HepG2 (cell line): ENCODE measurements at regions not wholly inside any gene's neighbourhood (a gene's known extent, or its start where the extent isn't known, plus 50 kb on each side); places are given as distances from the start of the nearest gene placed in this dataset.

Experiments used
- HHEX ChIP-seq: IDR thresholded peaks from 2 replicates; pipeline ENCODE4 v1.6.1; 2016; ENCODE audit warnings: control low read depth
- HNF4G ChIP-seq, 2 experiments: sonication (generic) in 1 of 2; formaldehyde crosslinking in 1 of 2; IDR thresholded peaks; 2 replicates each; pipeline versions ENCODE4 v1.4.0 to v1.6.1; 2011 to 2020; ENCODE audit warnings: borderline replicate concordance in 2 of 2, low read depth in 2 of 2, mild to moderate bottlenecking in 2 of 2, low read length in 1 of 2, missing genetic modification reagents in 1 of 2, moderate library complexity in 1 of 2
- MAZ ChIP-seq, 2 experiments: sonication (generic) in 1 of 2; formaldehyde crosslinking in 1 of 2; IDR thresholded peaks; 2 replicates each; pipeline versions ENCODE4 v1.5.0 to v1.6.1; 2012 to 2020; ENCODE audit warnings: low read depth in 2 of 2, mild to moderate bottlenecking in 2 of 2, borderline replicate concordance in 1 of 2, improper control_type of control experiment in 1 of 2, low read length in 1 of 2, missing genetic modification reagents in 1 of 2, moderate library complexity in 1 of 2
- MBD4 ChIP-seq: IDR thresholded peaks from 2 replicates; pipeline ENCODE4 v1.6.1; 2012; ENCODE audit warnings: low read length, inconsistent platforms, borderline replicate concordance
- MIXL1 ChIP-seq: IDR thresholded peaks from 2 replicates; pipeline ENCODE4 v1.6.1; 2016
- NCOA2 ChIP-seq: sonication (generic); formaldehyde crosslinking; IDR thresholded peaks from 2 replicates; pipeline ENCODE4 v1.8.0; 2022; ENCODE audit warnings: inconsistent platforms
- POLR2AphosphoS5 ChIP-seq: IDR thresholded peaks from 2 replicates; pipeline ENCODE4 v1.6.1; 2012; ENCODE audit warnings: low read depth, low read length
- RAD21 ChIP-seq: fragments of 450-650 bp; formaldehyde crosslinking; IDR thresholded peaks from 2 replicates; pipeline ENCODE4 v1.5.0; 2020; ENCODE audit warnings: mild to moderate bottlenecking
- SMC3 ChIP-seq: IDR thresholded peaks from 2 replicates; pipeline ENCODE4 v1.6.1; 2011; ENCODE audit warnings: low read length, improper control_type of control experiment
- STAG1 ChIP-seq: sonication (generic); formaldehyde crosslinking; IDR thresholded peaks from 2 replicates; pipeline ENCODE4 v1.4.0; 2020; ENCODE audit warnings: missing genetic modification reagents
- THYN1 ChIP-seq: sonication (generic); formaldehyde crosslinking; IDR thresholded peaks from 2 replicates; pipeline ENCODE4 v1.8.1; 2023; ENCODE audit warnings: low read depth, mild to moderate bottlenecking, moderate library complexity, missing genetic modification reagents, borderline replicate concordance
- ZNF256 ChIP-seq: sonication (generic); formaldehyde crosslinking; conservative IDR thresholded peaks from 2 replicates; pipeline ENCODE4 v1.4.0; 2020; ENCODE audit warnings: missing genetic modification reagents
- ZNF3 ChIP-seq: IDR thresholded peaks from 2 replicates; pipeline ENCODE4 v1.7.0; 2017; ENCODE audit warnings: inconsistent platforms
- ZNF451 ChIP-seq: sonication (generic); formaldehyde crosslinking; IDR thresholded peaks from 2 replicates; pipeline ENCODE4 v1.5.0; 2020; ENCODE audit warnings: mild to moderate bottlenecking, missing genetic modification reagents
- ZNF530 ChIP-seq: sonication (generic); formaldehyde crosslinking; IDR thresholded peaks from 2 replicates; pipeline ENCODE4 v1.5.0; 2020; ENCODE audit warnings: low read depth, mild to moderate bottlenecking, missing genetic modification reagents
- ZNF615 ChIP-seq: sonication (generic); formaldehyde crosslinking; IDR thresholded peaks from 2 replicates; pipeline ENCODE4 v1.5.0; 2020; ENCODE audit warnings: mild to moderate bottlenecking, missing genetic modification reagents, borderline replicate concordance
- ZNF616 ChIP-seq: sonication (generic); formaldehyde crosslinking; IDR thresholded peaks from 2 replicates; pipeline ENCODE4 v1.5.0; 2020; ENCODE audit warnings: low read depth, mild to moderate bottlenecking, missing genetic modification reagents
- ZNF629 ChIP-seq: sonication (generic); formaldehyde crosslinking; conservative IDR thresholded peaks from 2 replicates; pipeline ENCODE4 v1.5.0; 2020; ENCODE audit warnings: missing genetic modification reagents
- ZNF674 ChIP-seq: sonication (generic); formaldehyde crosslinking; IDR thresholded peaks from 2 replicates; pipeline ENCODE4 v1.5.0; 2020; ENCODE audit warnings: low read depth, mild to moderate bottlenecking, missing genetic modification reagents
- ZNF75D ChIP-seq: sonication (generic); formaldehyde crosslinking; IDR thresholded peaks from 2 replicates; pipeline ENCODE4 v1.8.1; 2023; ENCODE audit warnings: missing genetic modification reagents, mild to moderate bottlenecking, borderline replicate concordance
- ZNF776 ChIP-seq: sonication (generic); formaldehyde crosslinking; IDR thresholded peaks from 2 replicates; pipeline ENCODE4 v1.4.0; 2020; ENCODE audit warnings: mild to moderate bottlenecking, missing genetic modification reagents
- TF ChIP-seq, protein P1 (sequence below): IDR thresholded peaks from 2 replicates; pipeline ENCODE4 v1.6.1; 2012; ENCODE audit warnings: low read depth, low read length, improper control_type of control experiment
- TF ChIP-seq, protein P2 (sequence below): sonication (generic); formaldehyde crosslinking; IDR thresholded peaks from 2 replicates; pipeline ENCODE4 v1.4.0; 2020; ENCODE audit warnings: missing genetic modification reagents
- TF ChIP-seq, protein P3 (sequence below): sonication (generic); formaldehyde crosslinking; IDR thresholded peaks from 2 replicates; pipeline ENCODE4 v1.5.0; 2020; ENCODE audit warnings: mild to moderate bottlenecking, missing genetic modification reagents, moderate library complexity
- TF ChIP-seq, protein P4 (sequence below): sonication (generic); formaldehyde crosslinking; IDR thresholded peaks from 2 replicates; pipeline ENCODE4 v1.4.0; 2020; ENCODE audit warnings: low read depth, mild to moderate bottlenecking, missing genetic modification reagents

DNA sequence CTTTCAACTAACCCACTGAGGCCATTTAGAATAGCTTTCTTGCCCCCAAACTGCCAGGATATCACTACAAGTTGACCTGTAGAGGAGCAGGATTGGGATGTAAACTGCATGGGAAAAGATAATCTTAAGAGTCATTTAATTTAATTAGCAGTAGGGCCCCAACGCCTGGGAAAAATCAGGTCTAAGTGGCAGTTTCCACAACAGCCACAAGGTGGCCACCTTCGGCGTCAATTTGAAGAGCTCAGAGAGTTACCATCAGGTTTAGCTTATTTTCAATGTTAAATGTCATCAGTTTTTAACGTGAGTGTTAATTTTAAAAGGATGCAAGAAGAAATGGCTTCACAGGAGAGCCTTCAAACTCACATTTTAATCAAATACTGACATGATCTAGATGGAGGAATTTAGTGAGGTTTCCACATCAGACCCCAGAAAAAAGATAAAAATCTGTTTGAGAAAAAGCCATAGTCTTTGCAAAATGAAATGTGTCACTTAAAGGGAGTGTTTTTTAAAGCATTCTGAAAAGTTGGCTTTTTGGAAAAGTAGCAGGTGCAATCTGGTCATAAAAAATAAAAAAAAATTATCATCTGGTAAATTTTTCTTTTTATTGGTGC lies 77.3 kb upstream of the UPP2 start (continued):
- TF ChIP-seq SMC3 = peak; percentile 92
- TF ChIP-seq HNF4G (IDR thresholded peaks at IDR 0.05; ENCODE audit: borderline replicate concordance, low read depth, low read length) = no peak
- TF ChIP-seq HNF4G (CRISPR knock-in tag; IDR thresholded peaks at IDR 0.05; ENCODE audit: borderline replicate concordance, low read depth) = no peak
- no peak for TF ChIP-seq ZNF256 (CRISPR knock-in tag)
- TF ChIP-seq POLR2AphosphoS5 = no peak
- no peak for TF ChIP-seq ZNF629 (CRISPR knock-in tag)
- TF ChIP-seq, protein P1, sequence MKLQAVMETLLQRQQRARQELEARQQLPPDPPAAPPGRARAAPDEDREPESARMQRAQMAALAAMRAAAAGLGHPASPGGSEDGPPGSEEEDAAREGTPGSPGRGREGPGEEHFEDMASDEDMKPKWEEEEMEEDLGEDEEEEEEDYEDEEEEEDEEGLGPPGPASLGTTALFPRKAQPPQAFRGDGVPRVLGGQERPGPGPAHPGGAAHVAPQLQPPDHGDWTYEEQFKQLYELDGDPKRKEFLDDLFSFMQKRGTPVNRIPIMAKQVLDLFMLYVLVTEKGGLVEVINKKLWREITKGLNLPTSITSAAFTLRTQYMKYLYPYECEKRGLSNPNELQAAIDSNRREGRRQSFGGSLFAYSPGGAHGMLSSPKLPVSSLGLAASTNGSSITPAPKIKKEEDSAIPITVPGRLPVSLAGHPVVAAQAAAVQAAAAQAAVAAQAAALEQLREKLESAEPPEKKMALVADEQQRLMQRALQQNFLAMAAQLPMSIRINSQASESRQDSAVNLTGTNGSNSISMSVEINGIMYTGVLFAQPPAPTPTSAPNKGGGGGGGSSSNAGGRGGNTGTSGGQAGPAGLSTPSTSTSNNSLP = no peak
- TF ChIP-seq, protein P2, sequence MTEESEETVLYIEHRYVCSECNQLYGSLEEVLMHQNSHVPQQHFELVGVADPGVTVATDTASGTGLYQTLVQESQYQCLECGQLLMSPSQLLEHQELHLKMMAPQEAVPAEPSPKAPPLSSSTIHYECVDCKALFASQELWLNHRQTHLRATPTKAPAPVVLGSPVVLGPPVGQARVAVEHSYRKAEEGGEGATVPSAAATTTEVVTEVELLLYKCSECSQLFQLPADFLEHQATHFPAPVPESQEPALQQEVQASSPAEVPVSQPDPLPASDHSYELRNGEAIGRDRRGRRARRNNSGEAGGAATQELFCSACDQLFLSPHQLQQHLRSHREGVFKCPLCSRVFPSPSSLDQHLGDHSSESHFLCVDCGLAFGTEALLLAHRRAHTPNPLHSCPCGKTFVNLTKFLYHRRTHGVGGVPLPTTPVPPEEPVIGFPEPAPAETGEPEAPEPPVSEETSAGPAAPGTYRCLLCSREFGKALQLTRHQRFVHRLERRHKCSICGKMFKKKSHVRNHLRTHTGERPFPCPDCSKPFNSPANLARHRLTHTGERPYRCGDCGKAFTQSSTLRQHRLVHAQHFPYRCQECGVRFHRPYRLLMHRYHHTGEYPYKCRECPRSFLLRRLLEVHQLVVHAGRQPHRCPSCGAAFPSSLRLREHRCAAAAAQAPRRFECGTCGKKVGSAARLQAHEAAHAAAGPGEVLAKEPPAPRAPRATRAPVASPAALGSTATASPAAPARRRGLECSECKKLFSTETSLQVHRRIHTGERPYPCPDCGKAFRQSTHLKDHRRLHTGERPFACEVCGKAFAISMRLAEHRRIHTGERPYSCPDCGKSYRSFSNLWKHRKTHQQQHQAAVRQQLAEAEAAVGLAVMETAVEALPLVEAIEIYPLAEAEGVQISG (CRISPR knock-in tag) = no peak
- TF ChIP-seq ZNF3 (CRISPR knock-in tag) = no peak
- TF ChIP-seq ZNF451 = no peak
- TF ChIP-seq, protein P3, sequence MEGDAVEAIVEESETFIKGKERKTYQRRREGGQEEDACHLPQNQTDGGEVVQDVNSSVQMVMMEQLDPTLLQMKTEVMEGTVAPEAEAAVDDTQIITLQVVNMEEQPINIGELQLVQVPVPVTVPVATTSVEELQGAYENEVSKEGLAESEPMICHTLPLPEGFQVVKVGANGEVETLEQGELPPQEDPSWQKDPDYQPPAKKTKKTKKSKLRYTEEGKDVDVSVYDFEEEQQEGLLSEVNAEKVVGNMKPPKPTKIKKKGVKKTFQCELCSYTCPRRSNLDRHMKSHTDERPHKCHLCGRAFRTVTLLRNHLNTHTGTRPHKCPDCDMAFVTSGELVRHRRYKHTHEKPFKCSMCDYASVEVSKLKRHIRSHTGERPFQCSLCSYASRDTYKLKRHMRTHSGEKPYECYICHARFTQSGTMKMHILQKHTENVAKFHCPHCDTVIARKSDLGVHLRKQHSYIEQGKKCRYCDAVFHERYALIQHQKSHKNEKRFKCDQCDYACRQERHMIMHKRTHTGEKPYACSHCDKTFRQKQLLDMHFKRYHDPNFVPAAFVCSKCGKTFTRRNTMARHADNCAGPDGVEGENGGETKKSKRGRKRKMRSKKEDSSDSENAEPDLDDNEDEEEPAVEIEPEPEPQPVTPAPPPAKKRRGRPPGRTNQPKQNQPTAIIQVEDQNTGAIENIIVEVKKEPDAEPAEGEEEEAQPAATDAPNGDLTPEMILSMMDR (CRISPR knock-in tag) = peak; percentile 86
- TF ChIP-seq, protein P4, sequence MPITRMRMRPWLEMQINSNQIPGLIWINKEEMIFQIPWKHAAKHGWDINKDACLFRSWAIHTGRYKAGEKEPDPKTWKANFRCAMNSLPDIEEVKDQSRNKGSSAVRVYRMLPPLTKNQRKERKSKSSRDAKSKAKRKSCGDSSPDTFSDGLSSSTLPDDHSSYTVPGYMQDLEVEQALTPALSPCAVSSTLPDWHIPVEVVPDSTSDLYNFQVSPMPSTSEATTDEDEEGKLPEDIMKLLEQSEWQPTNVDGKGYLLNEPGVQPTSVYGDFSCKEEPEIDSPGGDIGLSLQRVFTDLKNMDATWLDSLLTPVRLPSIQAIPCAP (CRISPR knock-in tag) = no peak
- no peak for TF ChIP-seq ZNF530 (CRISPR knock-in tag)
- TF ChIP-seq MBD4 = no peak
- TF ChIP-seq STAG1 (CRISPR knock-in tag) = peak; percentile 95
- no peak for TF ChIP-seq HHEX (CRISPR knock-in tag)
- no peak for TF ChIP-seq MAZ (IDR thresholded peaks at IDR 0.05; ENCODE audit: borderline replicate concordance, low read depth, low read length)
- no peak for TF ChIP-seq MAZ (CRISPR knock-in tag; IDR thresholded peaks at IDR 0.05; ENCODE audit: low read depth)
- no peak for TF ChIP-seq ZNF75D (CRISPR knock-in tag)
- TF ChIP-seq NCOA2 = 0 out of 2 replicates have a peak, but pooled peaks have one; percentile 8
- TF ChIP-seq ZNF674 (CRISPR knock-in tag) = no peak
- TF ChIP-seq RAD21 (CRISPR knock-in tag) = peak; percentile 76
- TF ChIP-seq ZNF616 (CRISPR knock-in tag) = no peak
- TF ChIP-seq THYN1 (CRISPR knock-in tag) = no peak
- no peak for TF ChIP-seq ZNF615 (CRISPR knock-in tag)
- no peak for TF ChIP-seq ZNF776 (CRISPR knock-in tag)
- peak; percentile 17; the same call in 1 of the 2 replicates for TF ChIP-seq MIXL1
